ENCODE measurements at regions not wholly inside any gene's neighbourhood (a gene's known extent, or its start where the extent isn't known, plus 50 kb on each side); places are given as distances from the start of the nearest gene placed in this dataset.
"Not testable (repeated sequence)": the region's sequence is repeated elsewhere in the genome, so short reads cannot be mapped to it uniquely, and the experiment has no call there.

DNA sequence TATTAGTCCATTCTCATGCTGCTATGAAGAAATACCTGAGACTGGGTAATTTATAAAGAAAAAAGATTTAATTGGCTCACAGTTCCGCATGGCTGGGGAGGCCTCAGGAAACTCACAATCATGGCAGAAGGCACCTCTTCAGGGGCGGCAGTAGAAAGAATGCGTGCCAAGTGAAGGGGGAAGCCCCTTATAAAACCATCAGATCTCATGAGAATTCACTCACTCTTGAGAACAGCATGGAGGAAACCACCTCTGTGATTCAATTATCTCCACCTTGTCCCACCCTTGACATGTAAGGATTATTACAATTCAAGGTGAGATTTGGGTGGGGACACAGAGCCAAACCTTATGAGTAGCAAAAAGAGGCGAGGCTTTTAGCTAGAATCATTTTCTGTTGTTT, 60.7 kb upstream of the P2RY1 start:
- DNase-seq (ENCODE audit: low spot score): not testable (repeated sequence)

GRCh38 chr3:152778022-152778421, 56.9 kb upstream of the P2RY1 start:
- no peak for DNase-seq (ENCODE audit: low spot score)

DNA sequence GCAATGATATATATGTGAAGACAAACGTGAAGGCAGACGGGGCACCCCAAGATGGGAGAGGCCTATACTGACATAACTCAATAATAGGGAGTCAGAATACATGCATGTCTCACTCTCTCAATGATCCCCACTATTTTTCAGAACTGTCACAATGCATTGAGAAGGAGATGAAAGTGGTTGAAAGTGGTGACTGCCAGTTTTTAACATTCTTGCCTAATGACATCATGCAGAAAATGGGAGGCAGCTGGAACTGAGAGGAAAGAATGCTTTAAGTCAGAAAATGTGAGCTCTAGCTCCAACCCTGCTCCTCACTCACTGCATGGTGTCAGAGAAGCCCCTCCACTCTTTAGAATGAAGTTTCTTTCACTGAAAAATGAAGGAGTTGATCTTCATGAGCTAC, 55.3 kb upstream of the P2RY1 start:
- DNase-seq (ENCODE audit: low spot score): no peak

- DNase-seq (ENCODE audit: low spot score): no peak
These were observed 54.4 kb upstream of the P2RY1 start for GRCh38 chr3:152780553-152780952.

- DNase-seq (ENCODE audit: low spot score): no peak
These were observed 49.9 kb upstream of the P2RY1 start for GRCh38 chr3:152785051-152785450.

Measured in CD4-positive, alpha-beta T cell treated with Interleukin-6 at 100 ng/mL for 8 hours (primary cell).